Esophagus muscularis mucosa (tissue), 4 donors: ENCODE measurements at regions not wholly inside any gene's neighbourhood (a gene's known extent, or its start where the extent isn't known, plus 50 kb on each side); places are given as distances from the start of the nearest gene placed in this dataset.

ENCODE experiments used
- EP300 ChIP-seq: sonication (generic); formaldehyde crosslinking; IDR thresholded peaks from one replicate; pipeline ENCODE4 v1.6.1; 2017; ENCODE audit warnings: antibody characterized with exemption
- POLR2AphosphoS5 ChIP-seq, 2 donors: sonication (generic); formaldehyde crosslinking; IDR thresholded peaks; one replicate each; pipeline ENCODE4 v1.6.1; 2017; ENCODE audit warnings: antibody characterized with exemption in 2 of 2
- TF ChIP-seq, protein P1 (sequence below), 3 experiments: fragments of 200-600 bp in 2 of 3; fragments of 450-650 bp in 1 of 3; sonication (generic) in 2 of 3; IDR thresholded peaks; one replicate each; pipeline ENCODE4 v1.5.1; 2017 to 2019; ENCODE audit warnings: antibody characterized with exemption in 3 of 3, mild to moderate bottlenecking in 2 of 3, moderate library complexity in 1 of 3

DNA sequence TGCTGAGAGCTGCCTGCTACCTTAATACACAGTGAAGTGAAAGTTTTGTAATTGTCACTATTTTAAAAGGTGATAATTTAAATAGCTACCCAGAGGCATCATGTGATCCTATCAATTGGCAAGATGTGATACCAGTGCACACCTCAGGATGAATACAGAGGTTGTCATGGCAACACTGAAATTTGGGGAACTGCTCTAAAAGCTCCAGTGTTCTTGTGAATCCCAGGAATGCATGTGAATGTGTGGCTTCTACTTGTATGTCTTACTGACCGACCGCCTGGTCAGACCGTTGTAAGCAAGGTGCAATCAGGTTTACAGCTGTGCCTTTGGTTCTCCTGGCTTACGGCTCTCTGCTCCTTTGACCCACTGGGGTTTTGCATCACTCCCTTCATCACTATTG is 146.3 kb upstream of the GJE1 start:
- TF ChIP-seq, protein P1, sequence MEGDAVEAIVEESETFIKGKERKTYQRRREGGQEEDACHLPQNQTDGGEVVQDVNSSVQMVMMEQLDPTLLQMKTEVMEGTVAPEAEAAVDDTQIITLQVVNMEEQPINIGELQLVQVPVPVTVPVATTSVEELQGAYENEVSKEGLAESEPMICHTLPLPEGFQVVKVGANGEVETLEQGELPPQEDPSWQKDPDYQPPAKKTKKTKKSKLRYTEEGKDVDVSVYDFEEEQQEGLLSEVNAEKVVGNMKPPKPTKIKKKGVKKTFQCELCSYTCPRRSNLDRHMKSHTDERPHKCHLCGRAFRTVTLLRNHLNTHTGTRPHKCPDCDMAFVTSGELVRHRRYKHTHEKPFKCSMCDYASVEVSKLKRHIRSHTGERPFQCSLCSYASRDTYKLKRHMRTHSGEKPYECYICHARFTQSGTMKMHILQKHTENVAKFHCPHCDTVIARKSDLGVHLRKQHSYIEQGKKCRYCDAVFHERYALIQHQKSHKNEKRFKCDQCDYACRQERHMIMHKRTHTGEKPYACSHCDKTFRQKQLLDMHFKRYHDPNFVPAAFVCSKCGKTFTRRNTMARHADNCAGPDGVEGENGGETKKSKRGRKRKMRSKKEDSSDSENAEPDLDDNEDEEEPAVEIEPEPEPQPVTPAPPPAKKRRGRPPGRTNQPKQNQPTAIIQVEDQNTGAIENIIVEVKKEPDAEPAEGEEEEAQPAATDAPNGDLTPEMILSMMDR (IDR thresholded peaks at IDR 0.05) = no peak
- TF ChIP-seq EP300 (no peak), POLR2AphosphoS5 (IDR thresholded peaks at IDR 0.05) (no peak)
